Fibroblast of lung (primary cell): ENCODE measurements at regions not wholly inside any gene's neighbourhood (a gene's known extent, or its start where the extent isn't known, plus 50 kb on each side); places are given as distances from the start of the nearest gene placed in this dataset.

Experiments
- CTCF ChIP-seq, 2 donors: IDR thresholded peaks in 1 of 2; conservative IDR thresholded peaks in 1 of 2; 1 replicate in 1 of 2; 2 replicates in 1 of 2; pipeline ENCODE4 v1.5.1; 2011 to 2012; ENCODE audit warnings: low read length in 2 of 2, control low read depth in 1 of 2, inconsistent platforms in 1 of 2, low read depth in 1 of 2, mild to moderate bottlenecking in 1 of 2
- EZH2 ChIP-seq: IDR thresholded peaks from 2 replicates; pipeline ENCODE4 v1.5.1; 2012; ENCODE audit warnings: low read length, control low read depth, mild to moderate bottlenecking; ENCODE audit errors: missing control alignments

DNA sequence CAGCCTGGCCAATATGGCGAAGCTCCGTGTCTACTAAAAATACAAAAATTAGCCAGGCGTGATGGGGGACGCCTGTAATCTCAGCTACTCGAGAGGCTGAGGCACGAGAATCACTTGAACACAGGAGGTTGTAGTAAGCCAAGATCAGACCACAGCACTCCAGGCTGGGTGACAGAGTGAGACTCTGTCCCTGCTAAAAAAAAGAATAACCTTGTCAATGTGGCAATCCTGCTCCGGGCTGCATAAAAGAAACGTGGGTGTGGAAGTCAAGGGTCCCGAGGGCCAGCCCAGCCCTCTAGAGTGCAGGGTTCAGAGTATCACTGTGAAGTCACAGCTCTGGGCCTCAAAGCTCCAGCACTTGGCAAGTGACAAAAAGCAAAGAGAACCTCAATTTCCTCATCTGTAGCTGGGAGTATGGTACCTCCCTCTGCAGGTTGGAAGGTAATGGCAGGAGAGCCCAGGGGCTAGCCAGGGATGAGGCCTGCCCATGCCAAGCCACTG lies 73.5 kb upstream of the IQSEC1 start:
- TF ChIP-seq CTCF (conservative IDR thresholded peaks at IDR 0.05 in 1 of 2, IDR thresholded peaks at IDR 0.05 in 1 of 2; ENCODE audit: low read depth in 1 of 2, low read length in 2 of 2) (no peak), EZH2 (no peak)
